GM18498 (cell line): ENCODE measurements at regions not wholly inside any gene's neighbourhood (a gene's known extent, or its start where the extent isn't known, plus 50 kb on each side); places are given as distances from the start of the nearest gene placed in this dataset.
A peak's percentile ranks its signal among the peaks of the same experiment; 100 is the strongest.
"Not testable (repeated sequence)": the region's sequence is repeated elsewhere in the genome, so short reads cannot be mapped to it uniquely, and the experiment has no call there.

ENCODE experiments used
- ATAC-seq: cut with Tn5 transposase; IDR thresholded peaks from one replicate; pipeline ENCODE4 v1.9.1; 2021; ENCODE audit warnings: mild to moderate bottlenecking, moderate library complexity; ENCODE audit not compliant: unreplicated experiment

GRCh38 chr22:19599626-19600243 is 75.5 kb upstream of the CLDN5 start:
- no peak for ATAC-seq

DNA sequence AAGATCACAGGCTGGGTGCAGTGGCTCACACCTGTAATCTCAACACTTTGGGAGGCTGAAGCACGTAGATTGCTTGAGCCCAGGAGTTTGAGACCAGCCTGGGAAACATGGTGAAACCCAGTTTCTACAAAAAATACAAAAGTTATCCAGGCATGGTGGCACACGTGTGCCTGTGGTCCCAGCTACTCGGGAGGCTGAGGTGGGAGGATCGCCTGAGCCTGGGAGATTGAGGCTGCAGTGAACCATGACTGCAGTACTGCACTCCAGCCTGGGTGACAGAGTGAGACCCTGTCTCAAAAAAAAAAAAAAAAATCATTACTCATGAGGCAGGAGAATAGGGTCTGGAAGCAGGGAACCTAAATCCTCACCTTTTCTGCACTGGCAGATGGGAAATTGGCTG is 79.1 kb upstream of the CLDN5 start:
- ATAC-seq, result not testable (repeated sequence)

DNA sequence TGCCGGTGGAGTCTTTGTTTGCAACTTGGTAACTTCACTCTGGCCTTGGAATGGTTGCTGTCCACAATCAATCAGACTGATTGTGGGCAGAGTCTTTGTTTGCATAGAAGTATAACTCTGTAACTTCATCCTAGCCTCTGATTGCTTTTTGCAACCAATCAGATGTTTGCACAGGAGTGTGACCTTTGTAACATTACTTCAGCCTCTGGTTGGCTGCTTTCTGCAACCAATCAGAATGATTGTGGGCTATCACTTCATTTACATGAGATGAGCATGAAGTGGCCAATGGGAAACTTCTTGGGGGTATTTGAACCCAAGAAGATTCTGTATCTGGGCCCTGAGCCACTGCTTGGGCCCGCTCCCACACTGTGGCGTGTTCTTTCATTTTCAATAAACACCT is 79.6 kb upstream of the CLDN5 start:
- ATAC-seq, result no peak

DNA sequence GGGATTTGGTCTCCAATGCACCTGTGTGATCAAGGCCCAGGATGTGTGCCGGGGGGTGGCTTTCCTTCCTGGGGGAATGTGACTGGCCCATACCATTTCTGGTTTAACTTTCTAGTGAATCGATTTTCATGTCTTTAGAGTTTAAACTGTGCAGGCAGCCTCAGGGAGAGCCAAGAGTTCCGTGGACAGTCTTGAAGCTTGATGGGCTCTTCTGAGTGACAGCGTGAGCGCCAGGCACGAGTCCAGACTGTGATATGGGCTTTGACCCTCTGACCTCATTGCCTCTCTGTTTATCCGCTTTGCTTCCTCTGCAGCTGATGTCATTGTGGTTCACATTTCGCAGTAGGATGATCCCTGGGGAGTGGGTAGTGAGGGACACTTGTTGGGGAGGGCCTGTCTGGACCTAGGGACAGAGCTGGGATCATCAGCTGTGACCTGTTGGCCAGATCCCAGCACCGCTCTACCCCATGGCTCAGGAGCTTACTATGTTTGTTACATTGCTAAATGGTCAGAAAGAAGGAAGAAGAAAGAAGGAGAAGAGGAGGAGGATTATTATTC is 80.6 kb upstream of the CLDN5 start:
- ATAC-seq, result no peak

GRCh38 chr22:19605508-19606331 is 81.5 kb upstream of the CLDN5 start:
- ATAC-seq, result no peak

DNA sequence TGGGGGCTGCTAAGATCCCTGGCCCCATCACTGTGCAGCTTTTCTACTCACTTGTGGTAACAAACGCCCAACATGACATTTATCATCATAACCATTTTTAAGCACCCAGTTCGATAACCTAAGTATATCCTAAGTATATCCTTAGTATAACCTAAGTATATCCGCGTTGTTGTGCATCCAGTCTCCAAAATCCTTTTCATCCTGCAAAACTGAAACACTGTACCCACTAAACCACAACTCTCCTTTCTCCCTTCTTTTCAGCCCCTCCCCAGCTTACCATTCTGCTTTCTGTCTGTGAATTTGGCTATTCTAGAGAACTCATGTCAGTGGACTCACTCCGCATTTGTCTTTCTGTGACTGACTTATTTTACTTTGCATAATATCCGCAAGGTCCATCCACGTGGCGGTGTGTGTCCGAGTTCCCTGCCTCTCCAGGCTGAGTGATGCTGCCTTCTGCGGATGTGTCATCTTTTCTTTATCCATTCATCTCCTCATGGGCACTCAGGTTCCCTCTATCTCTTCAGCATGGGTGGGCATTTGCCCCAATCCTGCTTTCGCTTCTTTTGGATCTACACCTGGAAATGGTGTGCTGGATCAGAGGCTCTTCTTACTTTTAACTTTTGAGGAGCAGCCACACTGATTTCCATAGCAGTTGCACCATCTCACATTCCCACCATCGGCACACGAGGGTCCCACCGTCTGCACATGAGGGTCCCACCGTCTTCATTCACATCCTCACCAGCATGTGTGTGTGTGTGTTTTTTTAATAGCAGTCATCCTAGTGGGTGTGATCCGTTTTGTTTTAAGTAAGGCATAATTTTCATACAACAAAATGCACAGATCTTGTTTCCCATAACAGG is 82.4 kb upstream of the CLDN5 start:
- ATAC-seq, result no peak

DNA sequence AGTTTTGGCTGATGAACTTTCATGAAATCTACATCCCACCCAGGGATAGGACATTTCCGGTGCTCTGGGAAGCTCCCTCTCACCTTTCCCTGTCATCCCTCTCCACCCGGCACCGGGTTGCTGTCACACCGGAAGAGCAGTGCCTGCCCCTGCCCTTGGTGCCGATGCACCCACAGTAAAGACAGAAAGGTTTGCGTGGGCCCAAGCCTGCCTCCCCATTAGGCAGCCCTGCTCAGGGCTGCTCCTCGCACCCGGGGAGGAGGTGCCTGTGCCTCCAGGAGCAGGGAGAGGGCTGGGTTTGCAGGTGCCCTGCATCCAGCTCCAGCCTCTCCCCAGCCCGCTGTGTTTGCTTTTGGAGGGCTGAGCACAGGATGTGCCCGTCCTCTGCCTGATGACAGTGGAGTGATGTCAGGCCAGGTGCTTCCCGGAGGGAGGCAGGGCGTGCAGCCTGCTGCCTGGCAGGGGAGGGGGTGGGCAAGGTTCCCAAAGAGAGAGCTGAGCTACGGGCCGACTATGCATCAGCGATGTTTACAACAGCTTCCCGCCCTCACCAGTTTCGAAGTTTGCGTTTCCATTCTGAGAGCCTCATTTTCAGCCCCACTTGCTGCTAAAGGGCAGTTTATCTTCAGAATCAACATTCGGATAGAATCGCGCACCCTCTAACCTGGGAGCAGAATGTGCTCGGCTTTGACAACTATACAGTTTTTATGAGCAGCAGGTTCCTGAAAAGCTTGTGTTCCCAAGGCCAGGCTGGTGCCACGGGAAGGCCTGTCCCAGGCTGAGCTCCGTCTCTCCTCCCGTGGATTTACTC is 83.2 kb upstream of the CLDN5 start:
- ATAC-seq, result no peak

DNA sequence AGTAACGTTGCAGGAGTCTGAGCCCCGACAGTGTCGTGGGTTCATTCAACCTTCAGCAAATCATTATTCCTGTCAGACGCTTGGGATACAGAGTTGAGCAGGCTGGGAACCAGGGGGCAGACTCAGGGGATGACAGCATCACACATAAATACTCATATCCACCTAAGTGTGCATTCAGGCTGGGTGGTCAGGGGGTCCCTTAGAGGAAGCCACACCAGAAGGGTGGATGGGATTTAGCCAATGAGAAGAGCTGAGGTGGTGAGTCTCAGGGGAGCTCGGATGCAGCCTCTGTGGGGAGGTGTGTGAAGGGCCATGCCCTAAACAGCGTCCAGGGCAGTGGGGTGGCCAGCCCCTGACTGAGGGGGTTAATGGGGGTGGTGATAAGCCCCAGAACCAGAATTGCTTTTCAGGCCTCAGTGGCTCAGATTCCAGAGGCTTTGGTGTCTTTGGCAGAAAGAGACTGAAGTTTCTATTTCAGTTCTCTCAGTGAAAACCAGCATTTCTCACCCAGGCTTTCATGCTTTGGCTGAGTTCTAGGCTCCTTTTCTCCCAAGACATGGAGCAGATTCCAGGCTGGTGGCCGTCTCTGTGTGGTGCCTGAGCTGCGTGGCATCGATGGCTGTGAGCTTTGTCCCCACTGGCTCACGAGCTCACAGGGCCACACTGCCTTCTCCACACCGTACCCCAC is 83.9 kb upstream of the CLDN5 start:
- ATAC-seq, result no peak

- not testable (repeated sequence) for ATAC-seq
Measured at GRCh38 chr22:19609753-19610152, 85.5 kb upstream of the CLDN5 start.

- ATAC-seq, result no peak
Measured at GRCh38 chr22:19610518-19611253, 86.5 kb upstream of the CLDN5 start.

- ATAC-seq, result no peak
Measured at GRCh38 chr22:19611590-19611989, 87.4 kb upstream of the CLDN5 start.

- ATAC-seq, result no peak
Measured at GRCh38 chr22:19612866-19613572, 88.8 kb upstream of the CLDN5 start.

GRCh38 chr22:19614536-19614863 is 90.3 kb upstream of the CLDN5 start:
- no peak for ATAC-seq

GRCh38 chr22:19615001-19615461 is 90.8 kb upstream of the CLDN5 start:
- no peak for ATAC-seq

DNA sequence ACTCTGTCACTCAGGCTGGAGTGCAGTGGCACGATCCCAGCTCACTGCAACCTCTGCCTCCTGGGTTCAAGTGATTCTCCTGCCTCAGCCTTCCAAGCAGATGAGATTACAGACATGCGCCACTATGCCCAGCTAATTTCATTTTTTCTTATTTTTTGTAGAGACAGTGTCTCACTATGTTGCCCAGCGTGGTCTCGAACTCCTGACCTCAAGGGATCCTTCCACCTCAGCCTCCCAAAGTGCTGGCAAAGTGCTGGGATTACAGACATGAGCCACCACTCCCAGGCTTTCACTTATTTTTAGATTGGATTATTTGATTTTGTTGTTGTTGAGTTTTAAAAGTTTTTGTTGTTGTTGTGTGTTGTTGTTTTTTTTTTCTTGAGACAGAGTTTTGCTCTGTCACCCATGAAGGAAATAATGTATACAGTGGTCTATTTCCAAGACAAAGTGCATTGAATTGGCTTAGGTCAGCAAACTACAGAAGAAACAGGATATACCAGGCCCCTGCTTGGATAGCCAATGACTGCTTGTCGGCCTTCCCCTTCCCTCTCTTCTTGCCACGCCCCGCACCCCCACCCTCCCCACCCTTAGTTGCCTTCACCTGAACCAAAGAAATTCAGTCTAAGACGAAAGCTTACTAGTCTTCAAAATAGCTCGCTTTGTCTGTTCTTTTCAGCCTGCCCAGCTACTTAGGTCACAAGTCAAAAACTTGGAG is 91.8 kb upstream of the CLDN5 start:
- no peak for ATAC-seq

GRCh38 chr22:19619144-19620009 is 94.9 kb upstream of the SEPTIN5 start:
- peak; percentile 78 for ATAC-seq

GRCh38 chr22:19620742-19621371 is 93.4 kb upstream of the SEPTIN5 start:
- no peak for ATAC-seq
